Activated naive CD4-positive, alpha-beta T cell treated with anti-CD3 and anti-CD28 coated beads for 36 hours (primary cell): ENCODE measurements at regions not wholly inside any gene's neighbourhood (a gene's known extent, or its start where the extent isn't known, plus 50 kb on each side); places are given as distances from the start of the nearest gene placed in this dataset.
"Not testable (repeated sequence)": the region's sequence is repeated elsewhere in the genome, so short reads cannot be mapped to it uniquely, and the experiment has no call there.

Source experiments
- CTCF ChIA-PET: fragments of 350-600 bp; sonication (Branson Sonifier 250); formaldehyde crosslinking; loops from one replicate; lab custom pipeline; 2021; ENCODE audit warnings: antibody characterized with exemption; lab: Charles Lee
- DNase-seq: peaks from one replicate; pipeline ENCODE4 v3.0.0-alpha.2; 2020
- H3K27ac Mint-ChIP-seq: one replicate; pipeline ENCODE4 v1.8.0; 2021; ENCODE audit warnings: mild to moderate bottlenecking, mixed read lengths
- H3K27me3 Mint-ChIP-seq: one replicate; pipeline ENCODE4 v1.8.0; 2021; ENCODE audit warnings: low read depth, mixed read lengths
- H3K36me3 Mint-ChIP-seq: one replicate; pipeline ENCODE4 v1.8.0; 2021; ENCODE audit warnings: low read depth, mixed read lengths
- H3K4me1 Mint-ChIP-seq: one replicate; pipeline ENCODE4 v1.8.0; 2021; ENCODE audit warnings: low read depth, mixed read lengths
- H3K4me3 Mint-ChIP-seq: one replicate; pipeline ENCODE4 v1.8.0; 2021; ENCODE audit warnings: mild to moderate bottlenecking, moderate library complexity, mixed read lengths
- H3K9me3 Mint-ChIP-seq: one replicate; pipeline ENCODE4 v1.8.0; 2021; ENCODE audit warnings: mixed read lengths
- intact Hi-C: fragments of 100-400 bp; cut with micrococcal nuclease; formaldehyde crosslinking; loops from one replicate; pipeline ENCODE4 v1.15.1; 2023

DNA sequence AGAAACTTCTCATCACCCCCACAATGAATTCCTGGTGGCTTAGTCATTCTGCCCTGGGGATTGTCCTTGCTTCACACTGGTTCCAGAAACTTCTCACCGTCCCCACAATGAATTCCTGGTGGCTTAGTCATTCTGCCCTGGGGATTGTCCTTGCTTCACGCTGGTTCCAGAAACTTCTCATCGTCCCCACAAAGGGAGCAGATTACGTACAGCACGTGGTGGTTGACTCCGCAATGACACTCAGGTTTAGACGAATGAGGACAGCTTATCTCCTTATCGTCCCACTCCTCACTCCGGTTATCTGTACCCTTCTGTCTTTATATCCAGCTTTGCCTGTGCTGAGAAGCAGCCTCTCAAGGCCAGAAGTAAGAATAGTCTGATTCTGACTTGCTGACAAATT, 273.4 kb downstream of the ASMT start:
- H3K27me3 Mint-ChIP-seq: peaks cover 10% of the 10 kb centered on the region
- DNase-seq, CTCF ChIA-PET, H3K27ac Mint-ChIP-seq, intact Hi-C loops, H3K4me1 Mint-ChIP-seq, H3K9me3 Mint-ChIP-seq, H3K4me3 Mint-ChIP-seq, H3K36me3 Mint-ChIP-seq: not testable (repeated sequence)

DNA sequence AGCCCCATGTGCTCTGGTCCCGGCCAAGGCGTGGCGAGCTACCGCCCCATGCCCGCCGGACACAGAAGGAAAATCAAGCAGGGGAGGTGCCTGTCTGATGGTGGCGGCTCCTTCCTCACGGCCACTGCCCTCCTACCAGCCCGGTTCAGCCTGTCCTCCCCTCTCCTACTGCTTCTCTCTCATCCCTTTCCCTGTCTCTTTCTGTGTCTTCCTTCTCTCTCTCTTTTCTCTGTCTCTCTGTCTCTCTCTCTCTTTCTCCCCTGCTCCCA, 279.1 kb downstream of the ASMT start:
- Mint-ChIP-seq H3K4me3 (no peak overlapping the region), H3K4me1 (no peaks in the 10 kb centered on the region), H3K9me3 (no peaks in the 10 kb centered on the region), H3K36me3 (no peaks in the 10 kb centered on the region), H3K27ac (no peak overlapping the region), H3K27me3 (peaks cover 7% of the 10 kb centered on the region)
- intact Hi-C loops: no loop called here
- CTCF ChIA-PET: no interaction called here
- no peak for DNase-seq

DNA sequence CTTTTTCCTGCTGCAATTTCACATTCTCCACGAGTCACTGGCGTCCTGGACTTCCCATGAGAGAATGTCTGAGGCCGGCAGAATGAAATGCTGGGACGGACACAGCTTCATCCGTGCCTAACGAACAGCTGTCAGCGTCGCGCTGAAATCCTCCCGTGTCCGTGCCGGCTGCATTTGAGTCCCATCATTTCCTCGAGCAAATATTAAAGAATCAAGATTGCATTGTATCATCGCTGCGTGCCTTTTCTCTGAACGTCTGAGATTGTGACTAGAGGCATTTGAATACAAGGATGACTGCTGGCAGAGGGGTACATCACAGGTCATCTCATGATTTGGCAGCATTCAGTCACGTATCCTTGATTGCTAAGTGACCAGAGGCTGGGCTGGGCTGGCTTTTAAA, 279.9 kb downstream of the ASMT start:
- H3K4me3 Mint-ChIP-seq: no peak overlapping the region
- DNase-seq: no peak
- CTCF ChIA-PET: no interaction called here
- no peak overlapping the region for H3K27ac Mint-ChIP-seq
- H3K36me3 Mint-ChIP-seq: no peaks in the 10 kb centered on the region
- peaks cover 1% of the 10 kb centered on the region for H3K27me3 Mint-ChIP-seq
- H3K4me1 Mint-ChIP-seq: no peaks in the 10 kb centered on the region
- no peaks in the 10 kb centered on the region for H3K9me3 Mint-ChIP-seq
- intact Hi-C loops: no loop called here

DNA sequence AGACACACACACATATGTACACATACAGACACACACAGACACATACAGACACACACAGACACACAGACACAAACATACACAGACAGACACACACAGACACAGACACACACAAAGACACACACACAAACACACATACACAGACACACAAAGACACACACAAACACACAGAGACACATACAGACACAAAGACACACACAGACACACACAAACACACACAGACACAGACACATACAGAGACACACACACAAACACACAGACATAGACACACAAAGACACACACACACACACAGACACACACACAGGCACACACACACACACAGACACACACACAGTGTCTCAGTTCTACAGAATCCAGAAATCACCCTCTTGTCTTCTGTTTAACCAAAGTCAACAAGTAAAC, 280.7 kb downstream of the ASMT start:
- intact Hi-C loops: no loop called here

DNA sequence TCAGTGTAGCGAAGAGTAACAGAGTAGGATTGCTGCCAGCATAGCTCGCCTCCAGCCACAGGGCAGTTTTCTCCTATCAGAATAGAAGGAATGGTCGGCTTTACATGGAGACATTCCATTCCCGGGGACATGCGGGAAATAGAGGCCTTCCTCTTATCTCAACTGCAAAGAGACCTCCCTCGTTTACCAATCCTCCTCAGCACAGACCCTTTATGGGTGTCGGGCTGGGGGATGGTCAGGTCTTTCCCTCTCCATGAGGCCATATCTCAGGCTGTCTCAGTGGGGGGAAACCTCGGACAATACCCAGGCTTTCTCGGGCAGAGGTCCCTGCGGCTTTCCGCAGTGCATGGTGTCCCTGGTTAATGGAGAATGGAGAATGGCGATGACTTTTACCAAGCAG, 285.0 kb downstream of the ASMT start:
- Mint-ChIP-seq H3K27ac (no peak overlapping the region), H3K36me3 (no peaks in the 10 kb centered on the region), H3K4me3 (no peak overlapping the region), H3K27me3 (no peaks in the 10 kb centered on the region), H3K9me3 (no peaks in the 10 kb centered on the region), H3K4me1 (no peaks in the 10 kb centered on the region)
- no peak for DNase-seq
- intact Hi-C loops: no loop called here
- CTCF ChIA-PET: no interaction called here

More for the DNA sequence above, 280.7 kb downstream of the ASMT start:
- no peaks in the 10 kb centered on the region for H3K9me3 Mint-ChIP-seq
- no peaks in the 10 kb centered on the region for H3K4me1 Mint-ChIP-seq
- no peaks in the 10 kb centered on the region for H3K36me3 Mint-ChIP-seq
- no peak overlapping the region for H3K4me3 Mint-ChIP-seq
- CTCF ChIA-PET: no interaction called here
- DNase-seq: no peak
- H3K27me3 Mint-ChIP-seq: no peaks in the 10 kb centered on the region
- no peak overlapping the region for H3K27ac Mint-ChIP-seq

DNA sequence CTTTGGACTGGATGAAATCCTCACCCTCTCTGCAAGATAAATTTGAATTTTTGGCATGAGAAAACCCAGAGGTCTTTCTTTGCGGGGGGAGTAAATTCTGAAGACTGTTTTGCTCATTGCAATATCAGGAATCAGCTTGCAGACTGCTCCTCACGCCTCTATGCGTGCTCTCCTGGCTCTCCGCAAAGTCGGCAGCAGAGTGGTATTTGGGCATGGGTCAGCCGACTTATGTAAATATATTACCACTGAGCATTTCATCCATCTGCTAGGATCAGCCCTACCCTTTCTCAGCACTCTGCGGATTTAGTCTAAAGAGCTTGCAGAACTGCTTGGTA, 288.0 kb downstream of the ASMT start:
- Mint-ChIP-seq H3K27me3 (no peaks in the 10 kb centered on the region), H3K9me3 (no peaks in the 10 kb centered on the region), H3K4me3 (no peak overlapping the region), H3K36me3 (no peaks in the 10 kb centered on the region), H3K4me1 (no peaks in the 10 kb centered on the region), H3K27ac (no peak overlapping the region)
- CTCF ChIA-PET: no interaction called here
- intact Hi-C loops: no loop called here
- no peak for DNase-seq

DNA sequence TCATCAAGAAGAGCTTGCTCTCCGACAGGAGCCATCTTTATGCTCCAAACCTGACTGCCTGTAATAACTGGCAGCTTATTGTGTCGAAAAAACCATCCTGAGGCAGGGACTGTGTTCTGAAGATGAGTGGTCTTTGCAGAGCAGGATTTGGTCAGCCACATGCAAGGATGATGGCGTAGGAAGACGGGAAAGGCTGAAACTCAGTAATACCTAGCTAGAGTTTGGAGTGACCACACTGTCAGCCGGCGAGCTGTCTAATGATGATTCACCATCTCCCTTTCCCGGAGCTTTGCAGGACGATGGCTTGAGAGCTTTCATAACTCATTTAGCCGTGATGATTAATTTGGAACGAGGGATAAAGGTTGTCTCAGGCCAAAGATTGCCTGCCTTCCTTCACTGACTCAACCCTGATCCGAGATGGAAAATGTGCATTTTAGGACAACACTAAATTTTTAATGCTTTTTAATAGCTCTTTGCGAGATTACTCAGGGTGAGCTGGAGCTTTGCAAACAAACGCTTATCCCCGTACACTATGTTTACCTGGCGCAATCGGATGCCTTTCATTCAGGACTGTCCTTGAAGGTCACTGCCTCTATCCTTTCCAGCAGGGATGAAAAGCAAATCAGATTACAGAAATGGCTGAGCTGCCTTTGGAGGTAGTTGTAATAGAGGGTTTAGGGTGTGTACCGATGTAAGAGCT, 288.5 kb downstream of the ASMT start:
- CTCF ChIA-PET: no interaction called here
- Mint-ChIP-seq H3K9me3 (no peaks in the 10 kb centered on the region), H3K36me3 (no peaks in the 10 kb centered on the region), H3K27ac (no peak overlapping the region), H3K4me1 (no peaks in the 10 kb centered on the region), H3K4me3 (no peak overlapping the region), H3K27me3 (no peaks in the 10 kb centered on the region)
- no peak for DNase-seq
- intact Hi-C loops: no loop called here

DNA sequence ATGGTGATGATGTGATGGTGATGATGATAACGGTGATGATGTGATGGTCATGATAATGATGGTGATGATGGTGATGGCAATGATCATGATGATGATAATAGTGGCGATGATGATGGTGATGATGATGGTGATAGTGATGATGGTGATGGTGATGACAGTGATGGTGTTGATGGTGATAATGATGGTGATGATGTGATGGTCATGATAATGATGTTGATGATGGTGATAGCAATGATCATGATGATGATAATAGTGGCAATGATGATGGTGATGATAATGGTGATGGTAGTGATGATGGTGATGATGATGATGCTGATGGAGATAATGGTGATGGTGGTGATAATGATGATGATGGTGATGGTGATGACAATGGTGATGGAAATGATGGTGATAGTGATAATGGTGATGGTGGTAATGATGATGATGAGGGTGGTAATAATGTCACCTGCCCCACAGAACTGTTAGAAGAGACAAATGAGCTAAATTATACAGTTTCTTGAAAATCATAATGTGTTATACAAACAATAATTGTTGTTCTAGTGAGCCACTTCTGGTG, 289.9 kb downstream of the ASMT start:
- no peaks in the 10 kb centered on the region for H3K9me3 Mint-ChIP-seq
- H3K27me3 Mint-ChIP-seq: no peaks in the 10 kb centered on the region
- no peak overlapping the region for H3K4me3 Mint-ChIP-seq
- no peaks in the 10 kb centered on the region for H3K4me1 Mint-ChIP-seq
- CTCF ChIA-PET: no interaction called here
- DNase-seq: no peak
- H3K36me3 Mint-ChIP-seq: no peaks in the 10 kb centered on the region
- H3K27ac Mint-ChIP-seq: no peak overlapping the region
- intact Hi-C loops: no loop called here

DNA sequence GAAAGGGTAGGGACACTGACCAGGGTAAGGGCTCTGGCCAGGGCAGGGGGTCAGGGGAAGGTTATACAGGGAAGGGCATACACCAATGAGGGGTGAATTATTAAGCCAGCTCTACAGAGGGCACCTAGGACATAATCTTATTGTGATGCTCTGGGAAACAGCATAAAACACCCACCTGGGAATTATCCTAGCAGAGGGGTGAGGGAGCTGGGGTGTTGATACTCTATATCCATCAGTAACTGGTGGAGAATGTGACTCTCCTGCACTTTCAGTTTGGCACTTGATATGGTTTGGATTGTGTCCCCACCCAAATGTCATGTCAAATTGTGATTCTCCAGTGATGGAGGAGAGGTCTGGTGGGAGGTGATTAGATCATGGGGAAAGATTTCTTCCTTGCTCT, 291.2 kb downstream of the ASMT start:
- CTCF ChIA-PET: no interaction called here
- Mint-ChIP-seq H3K4me1 (no peaks in the 10 kb centered on the region), H3K36me3 (no peaks in the 10 kb centered on the region), H3K27me3 (no peaks in the 10 kb centered on the region), H3K27ac (no peak overlapping the region), H3K9me3 (no peaks in the 10 kb centered on the region), H3K4me3 (no peak overlapping the region)
- DNase-seq: no peak
- intact Hi-C loops: no loop called here

DNA sequence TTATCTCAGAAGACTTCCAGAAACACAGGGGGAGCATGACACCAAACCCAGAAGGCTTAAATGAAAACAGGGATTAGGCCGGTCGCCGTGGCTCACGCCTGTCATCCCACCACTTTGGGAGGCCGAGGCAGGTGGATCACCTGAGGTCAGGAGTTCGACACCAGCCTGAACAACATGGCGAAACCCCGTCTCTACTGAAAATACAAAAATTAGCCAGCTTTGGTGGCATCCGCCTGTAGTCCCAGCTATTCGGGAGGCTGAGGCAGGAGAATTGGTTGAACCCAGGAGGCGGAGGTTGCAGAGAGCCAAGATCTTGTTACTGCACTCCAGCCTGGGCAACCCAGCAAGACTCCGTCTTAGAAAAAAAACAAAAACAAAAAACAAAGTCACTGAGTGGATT, 294.1 kb downstream of the ASMT start:
- H3K4me1 Mint-ChIP-seq, H3K36me3 Mint-ChIP-seq, DNase-seq, CTCF ChIA-PET, intact Hi-C loops, H3K9me3 Mint-ChIP-seq, H3K27ac Mint-ChIP-seq, H3K4me3 Mint-ChIP-seq: not testable (repeated sequence)
- peaks cover 11% of the 10 kb centered on the region for H3K27me3 Mint-ChIP-seq

DNA sequence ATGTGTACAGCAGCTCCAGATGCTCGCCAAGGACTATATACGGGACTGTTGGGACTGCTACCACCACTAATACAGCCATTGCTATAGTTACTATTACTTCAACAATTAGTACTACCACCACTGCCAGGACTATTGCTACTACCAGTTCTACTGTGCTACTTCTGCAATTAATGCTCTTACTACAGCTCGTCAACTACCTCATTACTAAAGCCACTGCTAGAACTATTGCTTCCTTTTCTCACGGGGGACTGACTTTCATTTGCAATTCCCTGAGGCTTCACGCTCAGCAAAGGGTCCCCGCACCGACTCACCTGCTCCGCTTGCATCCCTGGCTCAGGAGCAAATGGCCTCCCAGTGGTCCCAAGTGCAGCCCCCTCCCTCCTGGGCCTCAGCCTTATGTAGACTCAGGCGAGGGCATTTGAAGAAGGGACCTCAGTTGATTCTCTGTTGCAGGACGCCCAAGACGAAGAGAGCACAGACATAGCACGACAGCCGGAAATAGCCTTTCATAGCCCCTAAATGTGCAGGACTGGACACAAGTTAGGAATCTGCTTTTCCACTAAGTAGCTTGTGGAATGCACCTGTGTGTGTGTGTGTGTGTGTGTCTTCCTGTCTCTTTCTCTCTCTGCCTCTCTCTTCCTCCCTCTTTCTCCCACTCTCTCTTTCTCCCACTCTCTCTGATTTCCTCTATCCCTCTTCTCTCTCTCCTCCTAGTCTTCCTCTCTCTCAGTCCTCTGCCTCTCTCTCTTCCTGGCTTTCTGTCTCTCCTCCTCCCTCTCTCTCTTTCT, 294.8 kb downstream of the ASMT start:
- no peak for DNase-seq
- CTCF ChIA-PET: no interaction called here
- peaks cover 11% of the 10 kb centered on the region for H3K27me3 Mint-ChIP-seq
- H3K9me3 Mint-ChIP-seq: no peaks in the 10 kb centered on the region
- no peak overlapping the region for H3K4me3 Mint-ChIP-seq
- H3K4me1 Mint-ChIP-seq: no peaks in the 10 kb centered on the region
- no peaks in the 10 kb centered on the region for H3K36me3 Mint-ChIP-seq
- H3K27ac Mint-ChIP-seq: no peak overlapping the region
- intact Hi-C loops: no loop called here

DNA sequence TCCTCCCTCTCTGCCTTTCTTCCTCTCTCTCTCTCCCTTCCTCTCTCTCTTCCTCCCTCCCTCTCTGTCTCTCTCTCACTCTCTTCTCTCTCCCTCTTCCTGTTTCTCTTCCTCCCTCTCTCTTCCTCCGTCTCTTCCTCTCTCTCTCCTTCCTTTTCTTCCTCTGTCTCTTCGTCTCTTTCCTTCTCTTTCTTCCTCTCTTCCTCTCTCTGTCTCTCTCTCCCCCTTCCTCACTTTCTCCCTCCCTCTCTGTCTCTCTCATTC, 295.3 kb downstream of the ASMT start:
- Mint-ChIP-seq H3K36me3 (no peaks in the 10 kb centered on the region), H3K4me3 (no peak overlapping the region), H3K27me3 (peaks cover 11% of the 10 kb centered on the region), H3K9me3 (no peaks in the 10 kb centered on the region), H3K4me1 (no peaks in the 10 kb centered on the region), H3K27ac (no peak overlapping the region)
- intact Hi-C loops: no loop called here
- CTCF ChIA-PET: no interaction called here
- no peak for DNase-seq

DNA sequence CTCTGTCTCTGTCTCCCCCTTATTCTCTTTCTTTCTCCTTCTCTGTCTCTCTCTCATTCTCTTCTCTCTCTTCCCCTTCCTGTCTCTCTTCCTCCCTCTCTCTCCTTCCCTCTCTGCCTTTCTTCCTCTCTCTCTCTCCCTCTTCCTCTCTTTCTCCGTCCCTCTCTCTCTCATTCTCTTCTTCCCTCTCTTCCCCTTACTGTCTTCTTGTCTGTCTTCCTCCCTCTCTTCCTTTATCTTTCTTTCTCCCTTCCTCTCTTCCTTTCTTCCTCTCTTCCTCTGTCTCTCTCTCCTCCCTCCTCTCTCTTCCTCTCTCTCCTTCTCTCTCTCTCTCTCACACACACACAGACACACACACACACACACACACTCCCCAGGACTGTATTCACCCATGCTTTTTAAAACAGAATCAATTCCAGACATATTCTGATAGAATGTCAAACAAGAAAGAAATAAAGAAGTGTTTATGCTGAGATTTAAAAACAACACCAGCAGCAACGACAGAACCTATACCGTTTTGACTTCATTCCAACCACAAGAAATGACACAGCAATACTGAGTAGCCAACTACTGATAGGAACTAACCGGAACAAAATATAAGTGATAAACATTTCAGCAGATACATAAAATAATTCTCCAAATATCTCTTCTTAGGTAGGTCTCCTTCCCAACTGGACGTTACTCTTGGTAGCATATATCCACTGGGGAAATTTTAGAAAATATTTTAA, 296.7 kb downstream of the ASMT start:
- no peak for DNase-seq
- no peaks in the 10 kb centered on the region for H3K9me3 Mint-ChIP-seq
- CTCF ChIA-PET: no interaction called here
- H3K4me1 Mint-ChIP-seq: no peaks in the 10 kb centered on the region
- intact Hi-C loops: no loop called here
- H3K4me3 Mint-ChIP-seq: no peak overlapping the region
- H3K36me3 Mint-ChIP-seq: no peaks in the 10 kb centered on the region
- H3K27ac Mint-ChIP-seq: no peak overlapping the region
- peaks cover 14% of the 10 kb centered on the region for H3K27me3 Mint-ChIP-seq
